Tibial nerve (tissue), 4 donors: ENCODE measurements at regions not wholly inside any gene's neighbourhood (a gene's known extent, or its start where the extent isn't known, plus 50 kb on each side); places are given as distances from the start of the nearest gene placed in this dataset.

Experiments
- DNase-seq, 2 donors: peaks; one replicate each; pipeline ENCODE4 v3.0.0-alpha.2; 2019; ENCODE audit warnings: low spot score in 2 of 2
- H3K27ac ChIP-seq, 4 donors: fragments of 200-600 bp; sonication (generic) in 3 of 4; one replicate each; pipeline ENCODE4 v1.5.1; 2017 to 2019; ENCODE audit warnings: mild to moderate bottlenecking in 1 of 4
- H3K27me3 ChIP-seq, 2 donors: fragments of 200-600 bp; sonication (generic) in 1 of 2; one replicate each; pipeline versions ENCODE4 v1.5.1 to v1.6.0; 2017 to 2019
- H3K36me3 ChIP-seq, 3 donors: fragments of 200-600 bp; sonication (generic); one replicate each; pipeline ENCODE4 v1.5.1; 2018 to 2019
- H3K4me1 ChIP-seq, 4 donors: fragments of 200-600 bp; sonication (generic) in 3 of 4; one replicate each; pipeline ENCODE4 v1.5.1; 2017 to 2019
- H3K4me3 ChIP-seq, 4 donors: fragments of 200-600 bp; sonication (generic) in 3 of 4; one replicate each; pipeline ENCODE4 v1.5.1; 2017 to 2019; ENCODE audit warnings: mild to moderate bottlenecking in 1 of 4, moderate library complexity in 1 of 4
- H3K9me3 ChIP-seq, 4 donors: fragments of 200-600 bp; sonication (generic) in 3 of 4; one replicate each; pipeline ENCODE4 v1.5.1; 2017 to 2019
- CTCF ChIP-seq, 5 experiments: fragments of 200-600 bp in 3 of 5; fragments of 450-650 bp in 2 of 5; sonication (generic) in 3 of 5; IDR thresholded peaks; one replicate each; pipeline ENCODE4 v1.5.1; 2016 to 2019; ENCODE audit warnings: antibody characterized with exemption in 5 of 5, mild to moderate bottlenecking in 3 of 5, moderate library complexity in 2 of 5
- EP300 ChIP-seq, 2 donors: sonication (generic); formaldehyde crosslinking; IDR thresholded peaks; one replicate each; pipeline ENCODE4 v1.6.1; 2017; ENCODE audit warnings: antibody characterized with exemption in 2 of 2, mild to moderate bottlenecking in 1 of 2
- POLR2A ChIP-seq, 2 donors: fragments of 450-650 bp; IDR thresholded peaks; one replicate each; pipeline ENCODE4 v1.6.1; 2017; ENCODE audit warnings: antibody characterized with exemption in 2 of 2, mild to moderate bottlenecking in 2 of 2, moderate library complexity in 2 of 2
- WGBS, 2 donors: methylation state at CpG; one replicate each; pipeline ENCODE4 v1.1.5; 2018; 5-methylcytosine and 5-hydroxymethylcytosine counted together

GRCh38 chr6:86586195-86586594 is 351.1 kb upstream of the HTR1E start:
- no peaks in the 10 kb centered on the region for H3K36me3 ChIP-seq
- no peak for DNase-seq

GRCh38 chr6:86581833-86582232 is 355.5 kb upstream of the HTR1E start:
- H3K9me3 ChIP-seq, result peaks cover 0 to 58% (median 0%) of the 10 kb centered on the region in 4 donors
- no peak overlapping the region for H3K27ac ChIP-seq
- 93 to 95% methylated on average over 3 of the region's 3 CpGs for WGBS, 2 donors
- no peaks in the 10 kb centered on the region for H3K27me3 ChIP-seq
- DNase-seq, result no peak
- no peak overlapping the region for H3K4me3 ChIP-seq
- TF ChIP-seq POLR2A (IDR thresholded peaks at IDR 0.05) (no peak), EP300 (IDR thresholded peaks at IDR 0.05) (no peak)
- H3K36me3 ChIP-seq, result no peaks in the 10 kb centered on the region
- H3K4me1 ChIP-seq, result no peaks in the 10 kb centered on the region

More at GRCh38 chr6:86586195-86586594, 351.1 kb upstream of the HTR1E start:
- Histone ChIP-seq H3K4me1 (no peaks in the 10 kb centered on the region), H3K27me3 (no peaks in the 10 kb centered on the region), H3K4me3 (no peak overlapping the region), H3K9me3 (peaks cover 0 to 37% (median 0%) of the 10 kb centered on the region in 4 donors), H3K27ac (no peak overlapping the region)
- TF ChIP-seq EP300 (IDR thresholded peaks at IDR 0.05) (no peak), POLR2A (IDR thresholded peaks at IDR 0.05) (no peak), CTCF (IDR thresholded peaks at IDR 0.05) (no peak)
- WGBS, 2 donors, result 93% methylated on average over 4 of the region's 4 CpGs

GRCh38 chr6:86563197-86563596 is 374.1 kb upstream of the HTR1E start:
- 74 to 81% methylated on average over 1 of the region's 1 CpG for WGBS, 2 donors
- TF ChIP-seq EP300 (IDR thresholded peaks at IDR 0.05), result no peak
- no peak for TF ChIP-seq CTCF (IDR thresholded peaks at IDR 0.05)
- TF ChIP-seq POLR2A (IDR thresholded peaks at IDR 0.05), result no peak
- H3K36me3 ChIP-seq, result no peaks in the 10 kb centered on the region

GRCh38 chr6:86558318-86558717 is 379.0 kb upstream of the HTR1E start:
- Histone ChIP-seq H3K27me3 (no peaks in the 10 kb centered on the region), H3K4me1 (no peaks in the 10 kb centered on the region), H3K4me3 (no peak overlapping the region), H3K36me3 (no peaks in the 10 kb centered on the region), H3K27ac (no peak overlapping the region), H3K9me3 (peaks cover 0 to 4% (median 0%) of the 10 kb centered on the region in 4 donors)
- DNase-seq, result no peak
- TF ChIP-seq EP300 (IDR thresholded peaks at IDR 0.05) (no peak), POLR2A (IDR thresholded peaks at IDR 0.05) (no peak), CTCF (IDR thresholded peaks at IDR 0.05) (no peak)
- 45 to 67% methylated on average over 2 of the region's 2 CpGs for WGBS, 2 donors

More at GRCh38 chr6:86563197-86563596, 374.1 kb upstream of the HTR1E start:
- H3K4me1 ChIP-seq, result no peaks in the 10 kb centered on the region
- no peak for DNase-seq
- no peak overlapping the region for H3K4me3 ChIP-seq
- no peak overlapping the region for H3K27ac ChIP-seq
- H3K9me3 ChIP-seq, result peaks cover 0 to 18% (median 0%) of the 10 kb centered on the region in 4 donors
- no peaks in the 10 kb centered on the region for H3K27me3 ChIP-seq

- Histone ChIP-seq H3K36me3 (no peaks in the 10 kb centered on the region), H3K4me1 (no peaks in the 10 kb centered on the region), H3K27me3 (no peaks in the 10 kb centered on the region), H3K27ac (no peak overlapping the region), H3K4me3 (no peak overlapping the region), H3K9me3 (no peaks in the 10 kb centered on the region)
- TF ChIP-seq CTCF (IDR thresholded peaks at IDR 0.05), result no peak
- 47 to 70% methylated on average over 2 of the region's 2 CpGs for WGBS, 2 donors
- DNase-seq, result no peak
Observed at GRCh38 chr6:86537292-86537861, 400.0 kb upstream of the HTR1E start.

- no peak for TF ChIP-seq POLR2A (IDR thresholded peaks at IDR 0.05)
- no peak for TF ChIP-seq EP300 (IDR thresholded peaks at IDR 0.05)
- TF ChIP-seq CTCF (IDR thresholded peaks at IDR 0.05), result no peak
- Histone ChIP-seq H3K4me3 (no peak overlapping the region), H3K36me3 (no peaks in the 10 kb centered on the region), H3K27ac (no peak overlapping the region), H3K9me3 (no peaks in the 10 kb centered on the region), H3K4me1 (no peaks in the 10 kb centered on the region), H3K27me3 (no peaks in the 10 kb centered on the region)
- DNase-seq, result no peak
Observed at GRCh38 chr6:86536121-86536520, 401.2 kb upstream of the HTR1E start.
